Ammon's horn (tissue), 1 donor: ENCODE measurements at regions not wholly inside any gene's neighbourhood (a gene's known extent, or its start where the extent isn't known, plus 50 kb on each side); places are given as distances from the start of the nearest gene placed in this dataset.

Experiments used
- DNase-seq: peaks from one replicate; pipeline ENCODE4 v3.0.0-alpha.2; 2016; ENCODE audit warnings: low spot score

GRCh38 chr10:42933448-42934340, 143.2 kb upstream of the RET start:
- peak; percentile 44 for DNase-seq

GRCh38 chr10:42934351-42934811, 142.5 kb upstream of the RET start:
- DNase-seq: no peak

DNA sequence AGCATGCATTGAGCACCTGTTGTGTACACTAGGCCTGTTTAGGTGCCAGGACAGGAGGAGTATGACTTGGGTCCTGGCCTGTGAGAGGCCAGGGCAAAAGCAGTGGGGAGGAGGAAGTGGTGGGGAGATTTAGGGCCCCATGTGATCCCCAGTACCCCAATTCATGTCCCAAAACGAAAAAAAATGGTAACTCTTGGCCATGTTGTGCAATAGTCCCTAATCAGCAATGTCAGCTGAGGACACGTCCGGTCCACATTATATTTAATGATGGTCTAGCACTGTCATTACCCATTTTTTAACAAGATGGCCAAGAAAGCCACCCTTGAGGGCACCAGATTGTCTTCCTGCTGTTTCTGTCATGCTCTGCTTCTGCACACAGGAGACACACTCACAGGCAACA, 142.0 kb upstream of the RET start:
- no peak for DNase-seq

DNA sequence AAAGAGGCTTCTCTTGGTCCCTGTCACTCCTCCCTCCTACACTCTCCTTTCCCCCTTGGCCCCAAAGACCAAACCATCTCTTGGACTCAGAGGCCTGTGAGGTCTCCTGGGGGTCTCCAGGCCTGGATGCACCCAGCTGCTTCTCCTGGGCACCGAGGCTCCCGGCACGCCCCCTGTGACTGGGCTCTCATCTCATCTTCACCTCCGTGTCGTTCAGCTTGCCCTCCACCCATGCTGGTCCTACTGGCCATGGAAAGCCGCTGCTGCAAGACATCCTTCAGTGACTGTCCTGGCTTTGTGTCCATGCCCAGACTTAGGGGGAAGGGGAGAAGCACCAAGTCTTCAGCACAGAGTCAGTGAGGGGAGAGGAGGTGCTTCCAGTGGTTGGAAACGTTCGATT, 141.4 kb upstream of the RET start:
- no peak for DNase-seq

- DNase-seq: no peak
Observed at GRCh38 chr10:42936580-42936979, 140.3 kb upstream of the RET start.

DNA sequence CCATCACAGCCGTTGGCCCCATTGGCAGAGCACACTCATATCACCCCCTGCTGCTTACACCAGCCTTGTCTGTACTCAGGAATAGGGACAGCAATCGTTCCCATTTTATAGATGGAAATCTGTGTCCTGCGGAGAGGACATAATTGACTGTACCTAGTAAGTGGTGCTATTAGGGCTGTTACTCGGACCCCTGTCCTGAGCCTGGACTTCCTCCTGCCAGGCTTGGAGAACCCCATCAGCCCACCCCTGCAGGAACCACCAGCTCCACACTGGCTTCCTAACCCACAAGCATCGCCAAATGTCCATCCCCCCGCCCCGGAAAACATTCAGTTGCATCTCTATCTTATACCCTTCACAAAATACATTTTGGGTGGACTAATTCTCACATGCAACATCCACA, 139.8 kb upstream of the RET start:
- DNase-seq: no peak

- DNase-seq: no peak
Observed at GRCh38 chr10:42937649-42938180, 139.2 kb upstream of the RET start.

DNA sequence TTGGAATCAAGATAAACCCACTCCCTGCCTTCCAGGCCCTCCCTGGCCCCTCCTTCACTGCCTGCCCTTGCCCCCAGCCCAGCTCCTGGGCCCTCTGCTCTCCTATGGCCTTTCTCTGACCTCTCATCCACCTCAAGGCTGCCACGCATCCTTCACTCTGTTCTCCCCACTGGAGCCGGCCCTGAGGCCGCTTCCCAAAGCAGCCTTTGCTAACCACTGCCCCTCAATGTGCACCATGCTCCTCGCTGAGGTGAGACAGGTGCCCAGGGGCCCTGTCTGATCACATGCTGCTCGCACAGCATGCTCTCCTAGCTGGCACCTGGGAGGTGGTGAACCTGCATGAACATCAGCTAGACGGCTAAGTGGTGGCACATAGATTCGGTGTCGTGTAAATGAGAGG, 138.5 kb upstream of the RET start:
- no peak for DNase-seq

DNA sequence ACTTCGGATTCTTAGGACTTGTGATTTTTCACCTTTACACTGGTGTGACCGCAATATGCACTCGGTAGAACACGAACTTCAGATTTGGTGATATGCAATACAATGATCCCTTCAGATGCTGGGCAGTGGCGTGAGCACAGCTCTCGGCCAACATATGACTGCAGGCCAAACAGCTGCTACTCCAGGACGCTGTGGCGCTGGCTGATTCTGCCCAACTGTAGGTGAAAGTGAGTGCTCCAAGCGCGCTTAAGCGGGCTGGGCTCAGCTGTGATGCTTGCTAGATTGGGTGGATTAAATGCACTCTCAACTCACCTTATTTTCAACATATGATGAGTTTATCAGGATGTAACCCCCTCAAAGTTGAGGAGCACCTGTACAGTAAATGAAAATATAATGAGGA, 137.6 kb upstream of the RET start:
- DNase-seq: no peak

DNA sequence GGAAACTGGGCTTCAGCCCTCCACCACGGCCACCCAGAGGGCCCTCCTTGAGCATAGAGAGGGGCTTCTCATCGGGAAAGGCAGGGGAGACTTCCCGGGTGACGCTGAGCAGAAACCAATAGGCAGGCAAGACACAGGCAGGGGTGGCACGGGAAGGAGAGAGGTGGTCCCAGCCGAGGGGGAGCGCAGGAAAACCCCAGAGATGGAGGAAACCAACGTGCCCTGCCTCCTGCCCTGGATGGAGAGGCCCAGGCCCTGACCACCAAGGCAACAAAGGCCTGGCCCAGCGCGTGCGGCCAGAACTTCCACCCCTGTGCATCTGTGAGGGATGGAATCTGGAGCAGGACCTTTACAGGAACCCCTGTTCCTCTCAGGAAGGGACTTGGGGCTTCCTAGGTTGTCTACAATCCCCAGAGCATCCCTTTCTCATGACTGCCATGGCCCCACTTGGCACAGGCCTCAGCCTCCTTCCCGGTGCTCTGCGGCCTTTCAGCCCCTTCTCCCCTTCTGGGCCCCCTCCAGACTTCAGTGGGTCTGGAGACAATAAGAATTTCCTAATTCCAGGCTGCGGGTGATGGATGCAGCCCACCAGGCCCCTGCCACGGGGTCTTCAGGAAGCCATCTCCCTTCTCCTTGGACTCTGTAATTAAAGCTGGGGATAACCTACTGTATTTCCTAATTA, 137.0 kb upstream of the RET start:
- DNase-seq: no peak

- DNase-seq: no peak
Observed at GRCh38 chr10:42940487-42941294, 136.2 kb upstream of the RET start.

GRCh38 chr10:42941295-42941644, 135.6 kb upstream of the RET start:
- no peak for DNase-seq

DNA sequence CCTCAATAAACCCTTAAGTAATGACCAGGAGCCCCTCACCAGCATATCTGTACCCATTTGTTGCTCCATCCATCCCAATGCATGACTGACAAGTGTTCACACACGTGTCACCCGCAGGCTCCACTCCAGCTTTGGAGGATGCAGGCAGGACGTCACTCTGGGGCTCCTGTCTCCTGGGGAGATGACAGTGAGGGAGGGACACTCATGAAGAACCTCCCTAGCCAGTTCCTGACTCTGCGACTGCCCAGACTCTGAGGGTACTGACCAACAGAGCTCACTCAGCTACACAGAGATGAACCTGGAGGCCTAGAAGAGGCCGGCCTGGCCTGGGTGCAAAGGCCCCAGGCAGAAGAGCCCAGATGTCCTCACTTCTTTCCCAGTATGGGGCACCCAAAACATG, 135.1 kb upstream of the RET start:
- no peak for DNase-seq

DNA sequence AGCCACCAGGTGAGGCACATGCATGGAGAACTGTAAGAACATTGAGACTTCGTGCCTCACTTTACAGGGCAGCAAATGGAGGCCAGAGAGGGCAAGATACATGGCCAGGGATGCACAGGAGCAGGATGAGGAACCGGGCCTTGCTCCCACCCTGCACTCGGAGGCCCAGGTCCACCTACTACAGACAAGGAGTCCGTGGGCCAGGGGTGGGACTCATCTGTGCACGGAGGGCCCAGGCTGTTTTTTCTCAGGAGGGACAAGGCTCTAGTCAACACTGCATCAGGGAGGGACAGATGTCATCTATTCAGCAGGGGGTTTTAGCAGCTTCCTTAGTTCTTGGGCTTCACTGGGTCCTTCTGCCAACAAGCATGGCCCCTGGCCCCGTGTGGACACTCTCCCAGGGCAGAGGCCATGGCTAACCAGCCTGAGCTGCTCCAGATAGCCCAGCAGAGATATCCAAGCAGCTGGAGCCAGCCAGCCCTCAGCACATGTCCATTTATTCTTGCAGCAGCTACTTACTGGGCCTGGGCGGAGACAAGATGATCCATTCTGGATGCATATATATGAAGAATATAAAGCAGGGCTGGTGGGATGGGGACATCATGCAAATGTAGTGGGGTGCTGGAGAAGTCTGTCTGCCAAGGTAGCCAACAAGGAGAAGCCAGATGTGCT, 134.5 kb upstream of the RET start:
- DNase-seq: no peak

DNA sequence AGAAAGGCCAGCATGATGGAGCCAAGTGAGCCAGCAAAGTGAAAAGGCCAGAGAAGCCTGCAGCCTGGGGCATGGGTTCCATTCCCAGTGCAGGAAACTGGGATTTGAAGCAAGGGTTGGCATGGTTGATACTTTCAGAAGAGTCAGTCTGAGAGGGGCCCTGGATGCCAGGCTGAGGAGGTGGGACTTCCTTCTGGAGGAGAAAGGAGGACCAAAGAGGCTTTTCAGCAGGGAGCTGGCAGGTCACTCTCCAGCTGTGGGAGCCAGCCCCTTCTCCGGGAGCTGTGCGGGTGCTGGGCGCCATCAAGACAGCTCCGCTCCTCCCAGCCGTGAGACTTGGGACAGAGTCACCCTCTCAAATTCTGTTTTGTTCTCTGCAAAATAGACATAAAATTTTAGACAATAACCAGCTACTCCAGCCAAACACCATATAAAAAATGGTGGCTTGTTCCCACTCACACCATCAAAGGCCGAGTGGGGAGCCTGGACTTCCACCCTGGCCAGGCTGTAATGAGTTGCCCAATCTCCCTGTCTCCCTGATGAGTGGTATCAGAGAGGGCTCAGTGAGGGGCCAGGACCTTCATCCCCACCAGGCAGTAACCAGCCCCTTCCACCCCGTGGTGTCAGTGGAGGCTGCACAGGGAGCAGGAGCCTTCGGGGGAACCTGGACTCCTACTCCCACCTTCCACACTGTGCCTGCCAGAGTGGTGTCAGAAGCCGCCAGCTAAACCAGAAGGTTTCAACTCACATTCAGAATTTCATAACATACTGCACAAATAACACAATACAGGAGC, 133.6 kb upstream of the RET start:
- no peak for DNase-seq

DNA sequence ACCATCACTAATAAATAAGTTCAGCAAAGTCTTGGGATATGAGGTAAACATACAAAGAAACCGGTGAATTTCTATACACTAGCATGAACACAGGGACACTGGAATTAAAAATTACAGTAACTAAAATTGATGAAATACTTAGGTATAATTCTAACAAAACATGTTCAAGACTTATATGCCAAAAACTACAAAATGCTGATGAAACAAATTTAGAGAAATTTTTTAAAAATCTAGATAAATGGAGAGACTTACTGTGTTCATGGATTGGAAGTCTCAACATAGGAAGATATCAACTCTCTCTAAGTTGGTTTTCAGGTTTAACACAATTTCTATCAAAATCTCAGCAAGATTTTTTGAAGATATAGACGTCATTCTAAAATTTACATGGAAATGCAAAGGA, 128.8 kb upstream of the RET start:
- no peak for DNase-seq

- no peak for DNase-seq
Observed at GRCh38 chr10:42949287-42949686, 127.6 kb upstream of the RET start.

DNA sequence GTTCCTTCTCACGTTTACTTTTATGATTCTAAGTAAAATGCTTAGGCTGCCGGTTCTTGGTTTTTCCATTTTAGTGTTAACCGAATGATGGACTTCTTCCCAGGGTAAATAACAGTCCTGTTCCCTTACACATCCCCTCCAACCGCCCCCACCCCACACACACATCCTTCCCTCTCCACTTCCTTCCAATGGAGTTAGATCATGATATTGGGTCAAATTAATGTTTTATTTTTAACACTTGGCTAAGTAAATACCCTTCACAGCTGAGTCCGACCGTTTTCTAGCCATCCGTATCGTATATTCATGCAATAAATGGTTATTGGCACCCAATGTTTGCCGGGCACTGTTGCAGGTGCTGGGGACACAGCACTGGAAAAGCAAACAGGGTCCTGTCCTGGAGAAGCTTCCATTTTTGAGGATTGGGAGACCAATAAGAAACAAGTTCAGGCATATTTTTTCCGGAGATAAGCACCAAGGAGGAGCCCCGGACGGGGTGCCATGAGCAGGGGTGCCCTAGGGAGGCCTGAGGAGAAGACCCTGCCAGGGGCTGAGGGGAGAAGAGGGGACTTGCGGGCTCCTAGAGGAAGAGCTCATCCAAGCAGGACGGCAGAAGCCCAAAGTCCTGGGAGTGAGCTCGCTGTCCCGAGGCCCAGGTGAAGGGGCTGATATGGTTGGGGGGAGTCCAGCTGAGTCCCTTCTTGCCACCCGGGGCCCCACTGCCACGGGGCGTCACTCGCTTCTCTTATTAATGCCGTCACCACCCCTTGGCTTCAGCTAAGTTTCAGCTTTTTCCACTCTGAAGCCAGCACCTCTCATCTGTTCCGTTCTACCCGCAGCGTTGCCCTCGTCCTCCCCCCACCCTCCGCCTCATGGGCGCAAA, 126.0 kb upstream of the RET start:
- DNase-seq: no peak

- no peak for DNase-seq
Observed at GRCh38 chr10:42951486-42952251, 125.2 kb upstream of the RET start.
